NCI-H2227 (cell line): ENCODE measurements at regions not wholly inside any gene's neighbourhood (a gene's known extent, or its start where the extent isn't known, plus 50 kb on each side); places are given as distances from the start of the nearest gene placed in this dataset.
"Not testable (repeated sequence)": the region's sequence is repeated elsewhere in the genome, so short reads cannot be mapped to it uniquely, and the experiment has no call there.

Experiments used
- DNase-seq: peaks from one replicate; lab custom pipeline; 2025; ENCODE audit not compliant: unreplicated experiment; lab: John Stamatoyannopoulos, UW

GRCh38 chr2:224151680-224152310, 112.7 kb upstream of the SERPINE2 start:
- no peak for DNase-seq

- DNase-seq: no peak
Measured at GRCh38 chr2:224151161-224151560, 112.1 kb upstream of the SERPINE2 start.

GRCh38 chr2:224148058-224148457, 109.0 kb upstream of the SERPINE2 start:
- not testable (repeated sequence) for DNase-seq

GRCh38 chr2:224147174-224147573, 108.1 kb upstream of the SERPINE2 start:
- DNase-seq: no peak

GRCh38 chr2:224146356-224147160, 107.5 kb upstream of the SERPINE2 start:
- no peak for DNase-seq

GRCh38 chr2:224145751-224146355, 106.8 kb upstream of the SERPINE2 start:
- no peak for DNase-seq

GRCh38 chr2:224143526-224143925, 104.4 kb upstream of the SERPINE2 start:
- no peak for DNase-seq

GRCh38 chr2:224142397-224143312, 103.6 kb upstream of the SERPINE2 start:
- DNase-seq: no peak

GRCh38 chr2:224141304-224141703, 102.2 kb upstream of the SERPINE2 start:
- no peak for DNase-seq

GRCh38 chr2:224137208-224137607, 98.1 kb upstream of the SERPINE2 start:
- DNase-seq: no peak

GRCh38 chr2:224136396-224136795, 97.3 kb upstream of the SERPINE2 start:
- DNase-seq: no peak

- no peak for DNase-seq
Measured at GRCh38 chr2:224135881-224136280, 96.8 kb upstream of the SERPINE2 start.

GRCh38 chr2:224134003-224134734, 95.1 kb upstream of the SERPINE2 start:
- no peak for DNase-seq

GRCh38 chr2:224133387-224133786, 94.3 kb upstream of the SERPINE2 start:
- no peak for DNase-seq

- DNase-seq: no peak
Measured at GRCh38 chr2:224127871-224128501, 88.9 kb upstream of the SERPINE2 start.

GRCh38 chr2:224126440-224126839, 87.4 kb upstream of the SERPINE2 start:
- DNase-seq: no peak

GRCh38 chr2:224126003-224126402, 86.9 kb upstream of the SERPINE2 start:
- DNase-seq: no peak

- no peak for DNase-seq
Measured at GRCh38 chr2:224122542-224122941, 83.5 kb upstream of the SERPINE2 start.

- DNase-seq: no peak
Measured at GRCh38 chr2:224121406-224122067, 82.5 kb upstream of the SERPINE2 start.
